Loucy (cell line): ENCODE measurements at regions not wholly inside any gene's neighbourhood (a gene's known extent, or its start where the extent isn't known, plus 50 kb on each side); places are given as distances from the start of the nearest gene placed in this dataset.

ENCODE experiments used
- EZH2phosphoT487 ChIP-seq: fragments of 200-600 bp; IDR thresholded peaks from 2 replicates; pipeline ENCODE4 v1.6.1; 2018; ENCODE audit warnings: antibody characterized with exemption, mild to moderate bottlenecking, moderate library complexity, borderline replicate concordance
- TF ChIP-seq, protein P1 (sequence below): fragments of 200-600 bp; sonication (generic); conservative IDR thresholded peaks from 2 replicates; pipeline ENCODE4 v1.5.1; 2014; ENCODE audit warnings: mild to moderate bottlenecking, antibody characterized with exemption, low read length

DNA sequence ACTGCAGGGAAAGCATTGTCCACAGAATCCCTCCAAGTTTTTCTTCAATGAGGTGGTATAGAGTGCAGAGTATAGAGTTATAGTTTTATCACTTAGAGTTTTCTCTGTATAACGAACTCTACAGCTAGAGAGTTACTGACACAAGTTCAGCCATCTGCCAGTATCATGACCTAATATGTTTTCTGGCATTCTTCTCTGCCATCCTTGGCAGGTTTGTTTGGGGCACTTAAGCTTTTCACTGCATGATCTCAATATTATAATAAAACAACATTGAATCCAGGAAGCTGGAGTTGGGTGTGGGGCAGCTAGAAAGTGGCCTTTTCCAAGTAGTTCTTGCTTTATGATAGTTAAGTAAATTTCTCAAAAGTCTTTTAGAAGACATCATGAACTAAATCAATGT, 743.5 kb upstream of the ARPP21 start:
- TF ChIP-seq, protein P1, sequence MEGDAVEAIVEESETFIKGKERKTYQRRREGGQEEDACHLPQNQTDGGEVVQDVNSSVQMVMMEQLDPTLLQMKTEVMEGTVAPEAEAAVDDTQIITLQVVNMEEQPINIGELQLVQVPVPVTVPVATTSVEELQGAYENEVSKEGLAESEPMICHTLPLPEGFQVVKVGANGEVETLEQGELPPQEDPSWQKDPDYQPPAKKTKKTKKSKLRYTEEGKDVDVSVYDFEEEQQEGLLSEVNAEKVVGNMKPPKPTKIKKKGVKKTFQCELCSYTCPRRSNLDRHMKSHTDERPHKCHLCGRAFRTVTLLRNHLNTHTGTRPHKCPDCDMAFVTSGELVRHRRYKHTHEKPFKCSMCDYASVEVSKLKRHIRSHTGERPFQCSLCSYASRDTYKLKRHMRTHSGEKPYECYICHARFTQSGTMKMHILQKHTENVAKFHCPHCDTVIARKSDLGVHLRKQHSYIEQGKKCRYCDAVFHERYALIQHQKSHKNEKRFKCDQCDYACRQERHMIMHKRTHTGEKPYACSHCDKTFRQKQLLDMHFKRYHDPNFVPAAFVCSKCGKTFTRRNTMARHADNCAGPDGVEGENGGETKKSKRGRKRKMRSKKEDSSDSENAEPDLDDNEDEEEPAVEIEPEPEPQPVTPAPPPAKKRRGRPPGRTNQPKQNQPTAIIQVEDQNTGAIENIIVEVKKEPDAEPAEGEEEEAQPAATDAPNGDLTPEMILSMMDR = no peak
- no peak for TF ChIP-seq EZH2phosphoT487
